MV-4-11 (cell line): ENCODE measurements at regions not wholly inside any gene's neighbourhood (a gene's known extent, or its start where the extent isn't known, plus 50 kb on each side); places are given as distances from the start of the nearest gene placed in this dataset.
"Not testable (repeated sequence)": the region's sequence is repeated elsewhere in the genome, so short reads cannot be mapped to it uniquely, and the experiment has no call there.

Experiments
- DNase-seq: peaks from one replicate; lab custom pipeline; 2025; lab: John Stamatoyannopoulos, UW

GRCh38 chr2:75324861-75325284 lies 125.6 kb upstream of the TACR1 start:
- no peak for DNase-seq

GRCh38 chr2:75324141-75324540 lies 124.8 kb upstream of the TACR1 start:
- no peak for DNase-seq

- no peak for DNase-seq
Observed at GRCh38 chr2:75321599-75321922, 122.2 kb upstream of the TACR1 start.

- no peak for DNase-seq
Observed at GRCh38 chr2:75320898-75321598, 121.7 kb upstream of the TACR1 start.

GRCh38 chr2:75319951-75320350 lies 120.6 kb upstream of the TACR1 start:
- no peak for DNase-seq

GRCh38 chr2:75317802-75318201 lies 118.5 kb upstream of the TACR1 start:
- DNase-seq = no peak

GRCh38 chr2:75317316-75317715 lies 118.0 kb upstream of the TACR1 start:
- no peak for DNase-seq

GRCh38 chr2:75315436-75315835 lies 116.1 kb upstream of the TACR1 start:
- no peak for DNase-seq

- peak; percentile 33 for DNase-seq
Observed at GRCh38 chr2:75311993-75312392, 112.7 kb upstream of the TACR1 start.

GRCh38 chr2:75311521-75311920 lies 112.2 kb upstream of the TACR1 start:
- DNase-seq = no peak

GRCh38 chr2:75310876-75311275 lies 111.6 kb upstream of the TACR1 start:
- DNase-seq = no peak

GRCh38 chr2:75309596-75310463 lies 110.5 kb upstream of the TACR1 start:
- no peak for DNase-seq

- DNase-seq = no peak
Observed at GRCh38 chr2:75303227-75303626, 103.9 kb upstream of the TACR1 start.

GRCh38 chr2:75294362-75294761 lies 95.0 kb upstream of the TACR1 start:
- DNase-seq = no peak

GRCh38 chr2:75292826-75293225 lies 93.5 kb upstream of the TACR1 start:
- no peak for DNase-seq

- no peak for DNase-seq
Observed at GRCh38 chr2:75290600-75291150, 91.4 kb upstream of the TACR1 start.

- DNase-seq = no peak
Observed at GRCh38 chr2:75289771-75290170, 90.5 kb upstream of the TACR1 start.

GRCh38 chr2:75289178-75289577 lies 89.9 kb upstream of the TACR1 start:
- DNase-seq = not testable (repeated sequence)

GRCh38 chr2:75288760-75289159 lies 89.4 kb upstream of the TACR1 start:
- DNase-seq = no peak

- peak; percentile 65 for DNase-seq
Observed at GRCh38 chr2:75287624-75288316, 88.5 kb upstream of the TACR1 start.

GRCh38 chr2:75284345-75284744 lies 85.0 kb upstream of the TACR1 start:
- DNase-seq = no peak

GRCh38 chr2:75278821-75279379 lies 79.6 kb upstream of the TACR1 start:
- no peak for DNase-seq
